ENCODE measurements at regions not wholly inside any gene's neighbourhood (a gene's known extent, or its start where the extent isn't known, plus 50 kb on each side); places are given as distances from the start of the nearest gene placed in this dataset.
A peak's percentile ranks its signal among the peaks of the same experiment; 100 is the strongest.
"Not testable (repeated sequence)": the region's sequence is repeated elsewhere in the genome, so short reads cannot be mapped to it uniquely, and the experiment has no call there.

DNA sequence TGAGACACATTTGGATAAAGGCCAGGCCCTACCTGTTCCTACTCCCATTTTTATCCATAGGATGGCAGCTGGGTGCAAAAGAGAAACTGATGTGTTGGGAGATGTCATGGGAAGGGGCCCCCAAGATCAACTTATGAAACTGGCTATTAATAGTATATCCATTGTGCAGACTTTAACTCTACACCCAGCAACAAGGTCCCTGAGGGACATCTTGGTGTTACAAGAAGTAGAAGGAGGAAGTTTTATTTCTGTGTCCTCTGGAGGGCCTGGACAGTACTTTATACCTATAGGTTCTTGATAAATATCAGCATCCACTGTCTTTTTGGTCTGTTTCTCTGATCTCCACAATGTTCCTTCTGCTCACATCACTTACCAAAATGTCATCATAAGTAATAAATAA is 84.6 kb downstream of the BTG1 start:
- no peak for DNase-seq (ENCODE audit: low read depth)

DNA sequence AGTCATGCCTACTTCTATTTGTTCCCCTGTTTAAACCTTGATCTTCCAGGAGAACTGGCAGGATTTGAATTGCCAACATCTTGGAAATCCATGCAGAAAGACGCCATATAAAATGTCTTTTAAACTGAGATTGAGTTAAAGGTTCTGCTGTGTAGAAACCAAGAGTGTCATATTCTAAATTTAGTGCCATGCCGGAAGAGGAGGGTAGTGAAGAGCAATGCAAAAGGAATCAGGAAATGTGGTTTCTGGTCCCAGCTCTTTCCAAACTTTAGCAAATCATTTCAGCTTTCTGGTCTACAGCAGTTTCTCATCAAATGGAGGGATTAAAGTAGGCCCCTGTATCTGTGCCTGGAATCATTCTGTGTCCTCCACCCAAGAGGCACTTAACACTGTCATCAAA is 85.7 kb downstream of the BTG1 start:
- no peak for DNase-seq (ENCODE audit: low read depth)

DNA sequence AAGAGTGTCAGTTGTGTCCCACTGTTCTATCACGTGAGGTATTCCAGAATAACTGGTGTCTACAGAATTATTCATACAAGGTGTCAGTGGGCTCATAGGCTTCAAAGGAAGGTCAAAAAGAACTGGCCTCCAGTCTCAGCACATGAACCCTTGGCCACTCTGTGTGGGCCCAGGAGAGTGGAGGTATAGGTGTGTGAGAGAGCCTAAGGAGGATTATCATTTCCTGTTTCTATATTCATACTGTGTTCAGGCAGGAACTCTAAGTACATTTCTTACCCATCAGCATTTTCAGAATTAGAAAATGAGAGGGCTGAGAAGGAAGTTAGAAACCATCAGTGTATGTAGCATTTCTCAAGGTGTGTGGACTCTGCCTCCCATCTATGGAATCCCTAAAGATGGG is 87.0 kb downstream of the BTG1 start:
- DNase-seq (ENCODE audit: low read depth) = no peak

DNA sequence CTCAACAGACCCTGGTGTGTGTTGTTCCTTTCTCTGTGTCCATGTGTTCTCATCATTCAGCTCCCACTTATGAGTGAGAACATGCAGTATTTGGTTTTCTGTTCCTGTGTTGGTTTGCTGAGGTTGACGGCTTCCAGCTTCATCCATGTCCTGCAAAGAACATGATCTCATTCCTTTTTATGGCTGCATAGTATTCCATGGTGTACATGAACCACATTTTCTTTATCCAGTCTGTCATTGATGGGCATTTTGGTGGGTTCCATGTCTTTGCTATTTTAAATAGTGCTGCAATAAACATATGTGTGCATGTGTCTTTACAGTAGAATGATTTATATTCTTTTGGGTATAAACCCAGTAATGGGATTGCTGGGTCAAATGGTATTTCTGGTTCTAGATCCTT is 88.9 kb downstream of the BTG1 start:
- not testable (repeated sequence) for DNase-seq (ENCODE audit: low read depth)

DNA sequence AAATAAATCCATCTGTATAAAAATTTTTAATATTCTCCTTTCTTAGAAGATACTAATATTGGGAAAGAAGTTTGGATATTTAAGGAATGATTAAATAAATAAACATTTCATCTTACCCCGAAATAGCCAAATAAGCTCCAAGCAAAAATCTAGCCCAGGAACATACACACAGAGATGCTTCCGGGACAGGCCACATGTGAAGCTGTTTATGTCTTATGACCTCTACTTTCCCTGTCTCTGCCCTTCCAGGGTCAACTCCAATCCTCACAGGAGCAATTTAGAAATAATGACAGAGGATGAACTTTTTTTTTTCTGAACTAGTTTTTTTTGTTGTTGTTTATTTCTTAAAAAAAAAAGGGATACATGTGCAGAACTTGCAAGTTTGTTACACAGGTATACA is 89.4 kb downstream of the BTG1 start:
- DNase-seq (ENCODE audit: low read depth) = no peak

DNA sequence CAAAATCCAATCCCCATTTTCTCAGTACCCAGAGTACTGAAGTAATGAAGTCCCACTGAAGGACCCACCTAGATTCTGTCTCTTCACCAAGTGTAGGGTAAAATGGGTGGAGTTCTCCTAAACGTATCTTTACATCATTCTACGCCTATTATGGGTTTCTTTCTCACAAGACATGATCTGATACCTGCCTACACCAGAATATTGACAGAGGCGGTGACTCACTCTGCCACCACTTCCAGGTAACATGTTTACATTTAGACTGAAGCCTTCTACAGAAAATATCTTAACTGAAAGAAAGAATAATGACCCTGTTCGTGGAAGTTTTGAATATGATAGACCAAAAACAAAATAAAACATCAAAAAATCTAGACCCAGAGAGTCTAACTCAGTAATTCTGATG is 89.8 kb downstream of the BTG1 start:
- DNase-seq (ENCODE audit: low read depth) = peak; percentile 20

DNA sequence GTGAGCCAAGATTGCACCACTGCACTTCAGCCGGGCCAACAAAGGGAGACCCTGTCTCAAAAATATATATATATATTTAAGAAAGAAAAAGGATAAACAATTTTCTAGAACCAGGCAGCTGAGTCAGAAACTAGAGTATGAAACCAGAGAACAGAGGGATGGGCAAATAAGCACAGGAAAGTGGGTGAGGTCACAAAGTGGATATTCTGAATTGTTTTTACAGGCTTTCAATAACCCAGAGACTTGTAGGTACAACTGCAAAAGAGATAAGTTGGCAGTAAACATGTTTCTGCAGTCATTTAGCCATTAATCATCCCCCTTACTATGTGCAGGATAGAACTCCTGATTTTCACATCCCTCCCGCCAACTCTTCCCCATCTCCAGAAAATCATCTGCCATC is 94.2 kb downstream of the BTG1 start:
- DNase-seq (ENCODE audit: low read depth) = no peak

DNA sequence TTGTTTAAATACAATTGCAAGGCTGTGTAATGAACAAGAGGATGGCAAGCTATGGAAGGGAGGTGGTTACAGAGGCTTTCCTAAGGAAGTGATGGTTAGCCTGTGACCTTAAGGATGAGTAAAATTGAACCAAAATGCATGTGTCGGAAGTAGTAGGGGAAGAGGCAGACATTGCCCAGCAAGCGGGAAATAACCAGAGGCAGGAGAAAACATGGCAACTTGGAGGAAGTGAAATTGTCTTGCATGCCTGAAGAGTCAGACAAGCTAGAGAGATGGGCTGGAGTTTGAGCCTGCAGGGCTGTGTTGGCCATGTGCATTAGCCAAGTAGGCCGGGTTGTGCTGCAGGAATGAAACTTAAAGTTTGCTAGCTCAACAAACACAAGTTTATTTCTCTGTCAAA is 96.2 kb downstream of the BTG1 start:
- DNase-seq (ENCODE audit: low read depth) = no peak

DNA sequence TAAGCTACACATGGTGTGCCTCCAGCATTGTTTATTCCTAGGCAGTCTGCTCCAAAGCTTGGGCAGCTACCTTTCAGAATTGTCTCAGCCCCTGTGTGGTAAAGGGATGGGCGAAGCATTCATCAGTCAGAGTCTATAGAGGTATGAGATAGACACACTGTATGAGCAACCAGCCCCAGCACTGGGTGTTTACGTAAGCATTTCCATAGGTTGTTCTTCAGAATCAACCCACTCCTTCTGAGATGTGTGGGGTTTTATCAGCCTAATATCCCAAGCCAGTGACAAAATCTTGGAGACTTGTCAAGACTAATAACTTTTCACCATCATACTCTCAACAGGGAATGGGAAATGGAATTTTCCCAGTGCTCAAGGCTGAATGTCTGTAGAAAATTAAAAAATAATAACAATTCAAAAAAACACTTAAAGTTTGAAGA is 98.2 kb downstream of the BTG1 start:
- no peak for DNase-seq (ENCODE audit: low read depth)

DNA sequence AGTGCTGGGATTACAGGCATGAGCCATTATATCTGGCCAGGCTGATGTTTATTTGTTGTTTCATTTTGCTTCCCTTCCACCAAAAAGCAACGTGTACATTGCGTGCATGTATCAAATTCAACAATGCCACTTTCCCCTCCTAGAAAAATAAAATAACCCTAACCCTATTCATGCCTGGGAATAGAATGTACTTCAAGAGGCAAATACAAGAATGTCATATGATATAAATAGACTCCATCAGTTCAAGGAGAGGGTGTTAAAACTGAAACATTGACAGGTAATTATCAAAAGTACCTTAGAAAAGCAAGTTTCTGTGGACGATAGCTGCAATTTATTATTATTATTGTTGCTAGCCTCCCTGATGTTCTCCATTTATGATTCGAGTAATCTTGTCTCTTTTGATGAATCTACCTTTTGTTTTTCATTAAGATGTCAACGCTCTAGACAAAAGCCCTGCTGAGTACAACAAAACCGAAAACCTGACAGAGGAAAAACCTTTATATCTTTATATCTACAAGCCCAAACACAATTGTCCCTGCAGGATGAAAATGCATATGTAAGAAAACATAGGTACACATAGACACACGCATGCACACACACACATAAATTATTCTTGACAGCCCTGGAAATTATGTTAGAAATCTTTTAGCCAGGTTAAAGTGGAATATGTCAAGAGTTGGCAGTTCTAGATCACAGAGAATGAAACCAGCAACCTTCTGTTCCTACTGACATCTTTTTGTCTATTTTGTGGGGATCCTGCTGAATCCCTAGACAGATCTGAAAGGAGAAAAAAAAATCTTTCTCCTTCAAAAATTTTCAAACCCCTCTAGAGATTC is 98.9 kb downstream of the BTG1 start:
- no peak for DNase-seq (ENCODE audit: low read depth)

DNA sequence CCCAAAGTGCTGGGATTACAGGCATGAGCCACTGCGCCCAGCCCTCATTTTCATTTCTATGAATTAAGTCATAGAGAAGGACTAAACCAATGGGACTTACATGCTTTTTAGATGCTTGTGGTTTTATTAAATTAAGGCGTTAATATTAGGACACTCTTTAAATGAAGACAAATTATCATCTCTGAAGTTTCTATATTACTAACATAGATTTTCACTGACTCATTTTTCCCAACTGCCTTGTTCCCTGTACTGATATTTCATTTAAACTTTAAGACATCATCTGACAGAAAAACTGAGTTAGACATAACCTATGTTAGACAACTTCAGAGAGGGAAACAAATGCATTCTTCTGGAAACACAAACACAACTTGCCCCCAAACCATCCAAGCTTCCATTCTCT is 99.8 kb downstream of the BTG1 start:
- DNase-seq (ENCODE audit: low read depth) = no peak

DNA sequence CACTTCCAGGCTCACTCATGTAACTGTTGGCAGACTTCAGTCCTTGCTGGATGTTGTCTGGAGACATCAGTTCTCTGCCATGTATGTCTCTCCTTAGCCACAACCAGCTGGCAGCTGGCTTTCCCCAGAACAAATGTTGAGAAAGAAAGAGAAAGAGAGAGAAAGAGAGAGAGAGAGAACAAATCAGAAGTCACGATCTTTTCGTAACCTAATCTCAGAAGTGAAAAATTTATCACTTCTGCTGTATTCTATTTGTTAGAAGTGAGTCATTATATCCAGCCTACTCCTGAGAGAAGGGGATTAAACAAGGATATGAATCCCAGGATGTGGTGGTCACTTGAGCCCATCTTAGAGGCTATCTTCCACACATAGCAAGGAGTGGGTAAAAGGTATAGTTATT is 101.2 kb downstream of the BTG1 start:
- DNase-seq (ENCODE audit: low read depth) = no peak

DNA sequence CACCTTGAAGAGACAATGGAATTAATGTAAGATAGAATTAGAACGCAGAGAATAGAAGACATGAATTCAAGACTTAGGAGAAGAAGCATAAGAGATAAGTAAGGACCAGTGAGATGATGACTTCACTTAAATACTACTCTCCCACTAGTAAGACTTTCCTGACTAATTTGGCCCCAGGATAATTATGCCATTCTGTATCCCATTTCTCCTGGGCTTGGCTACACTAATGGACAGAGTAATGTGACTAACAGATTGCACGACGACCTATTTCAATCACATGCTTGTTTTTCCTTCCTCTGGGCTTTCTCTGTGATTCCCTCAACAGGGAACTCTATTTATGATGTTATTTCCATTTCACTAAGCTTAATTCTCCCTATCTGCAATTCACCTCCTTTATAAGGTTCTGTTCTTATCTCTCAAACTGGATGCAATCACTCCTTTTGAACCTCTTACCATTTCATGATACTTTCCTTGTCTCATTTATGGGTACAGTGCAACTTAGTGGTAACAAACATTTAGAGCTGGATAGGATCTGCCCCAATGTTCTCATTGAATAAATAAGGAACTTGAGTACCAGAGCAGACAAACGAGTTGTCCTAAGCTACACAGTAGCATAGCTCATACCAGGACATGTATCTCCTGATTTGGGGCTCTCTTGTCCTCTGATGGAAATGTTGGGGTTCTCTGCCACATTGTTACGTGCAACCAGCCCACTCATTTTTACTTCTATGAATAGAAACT is 102.7 kb downstream of the BTG1 start:
- no peak for DNase-seq (ENCODE audit: low read depth)

DNA sequence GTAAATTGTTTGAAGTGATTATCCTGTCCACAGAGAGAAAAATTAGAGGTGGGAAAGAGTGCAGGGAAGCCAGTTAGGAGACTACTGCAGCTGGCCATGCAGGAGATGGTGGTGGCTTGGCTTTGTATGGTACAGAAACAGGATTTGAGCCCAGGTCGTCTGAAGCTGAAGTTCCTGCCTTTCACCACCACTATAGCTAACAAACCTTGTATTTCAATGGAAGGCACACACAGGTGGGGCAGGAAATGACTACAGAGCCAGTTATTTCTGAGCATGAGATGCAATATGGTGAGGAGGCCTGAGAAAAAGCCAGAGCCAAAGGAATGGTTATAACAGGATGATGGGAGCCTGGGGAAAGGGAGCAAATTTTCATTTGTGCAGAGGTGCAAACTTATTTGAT is 103.9 kb downstream of the BTG1 start:
- DNase-seq (ENCODE audit: low read depth) = no peak

DNA sequence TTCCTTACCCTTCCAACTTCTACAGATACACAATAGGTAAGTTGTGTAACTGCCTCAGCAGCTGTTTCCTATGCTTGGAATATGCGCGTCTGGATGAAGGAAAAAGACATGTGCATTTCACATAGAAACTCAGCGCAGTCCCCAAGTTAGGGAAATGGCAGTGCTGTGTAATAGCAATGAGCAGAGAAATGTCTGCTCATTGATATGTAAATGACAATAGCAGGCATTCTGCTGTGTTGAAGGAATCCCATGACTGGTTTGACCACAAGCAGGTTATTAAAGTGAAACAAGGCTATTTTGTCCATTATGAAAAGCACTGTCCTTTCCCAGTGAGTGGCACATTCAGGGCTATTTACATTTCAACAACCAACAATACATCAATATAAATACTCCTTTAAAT is 106.6 kb downstream of the BTG1 start:
- no peak for DNase-seq (ENCODE audit: low read depth)

DNA sequence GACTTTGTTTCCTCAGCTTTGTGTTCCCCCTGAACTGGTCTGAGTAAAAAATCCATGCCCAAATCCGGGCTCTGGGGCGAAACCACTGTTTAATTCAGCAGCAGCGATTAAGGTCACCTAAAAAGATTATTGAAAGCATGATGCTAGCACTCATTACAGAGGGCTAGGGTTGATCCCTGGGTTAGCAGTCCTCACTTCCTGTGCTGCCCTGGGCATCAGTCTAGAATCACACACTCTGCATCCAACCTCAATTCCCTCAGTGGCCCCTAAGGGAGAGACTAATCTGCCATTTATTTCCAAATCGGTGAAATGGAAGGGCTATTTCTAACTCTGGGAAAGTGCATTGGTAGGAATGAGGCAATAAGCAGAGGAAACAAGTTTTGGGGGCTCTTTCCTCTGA is 107.2 kb downstream of the BTG1 start:
- no peak for DNase-seq (ENCODE audit: low read depth)

DNA sequence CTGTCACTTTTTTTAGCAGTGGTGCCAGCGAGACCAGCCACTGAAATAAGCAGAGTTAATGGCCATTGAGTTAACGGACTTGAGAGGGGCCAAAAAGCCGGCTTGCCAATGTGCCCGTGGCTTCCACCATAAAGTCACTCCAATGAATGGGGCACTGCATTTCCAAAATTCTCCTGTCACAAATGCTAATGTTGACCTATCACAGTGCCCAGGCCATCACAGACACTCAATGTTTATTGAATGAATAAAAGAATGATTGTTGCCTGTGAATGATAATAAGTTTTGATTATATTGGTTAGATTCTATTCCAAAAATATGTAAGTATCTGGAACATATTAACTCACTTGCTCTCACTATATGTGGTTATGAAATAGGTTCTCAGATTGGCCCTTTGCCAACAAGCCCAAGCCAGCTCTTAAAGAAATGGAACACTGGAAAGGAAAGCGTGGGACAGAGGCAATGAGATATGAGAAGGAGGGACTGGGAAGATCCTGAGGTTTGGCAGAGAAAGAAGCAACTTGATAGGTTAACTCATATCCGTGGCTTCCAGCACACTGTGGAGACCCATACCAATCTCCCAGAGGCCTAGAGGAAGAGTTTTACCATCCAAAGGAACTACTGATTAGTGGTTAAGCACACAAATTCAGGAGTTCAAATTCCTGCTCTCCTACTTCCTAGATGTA is 108.7 kb downstream of the BTG1 start:
- no peak for DNase-seq (ENCODE audit: low read depth)

DNA sequence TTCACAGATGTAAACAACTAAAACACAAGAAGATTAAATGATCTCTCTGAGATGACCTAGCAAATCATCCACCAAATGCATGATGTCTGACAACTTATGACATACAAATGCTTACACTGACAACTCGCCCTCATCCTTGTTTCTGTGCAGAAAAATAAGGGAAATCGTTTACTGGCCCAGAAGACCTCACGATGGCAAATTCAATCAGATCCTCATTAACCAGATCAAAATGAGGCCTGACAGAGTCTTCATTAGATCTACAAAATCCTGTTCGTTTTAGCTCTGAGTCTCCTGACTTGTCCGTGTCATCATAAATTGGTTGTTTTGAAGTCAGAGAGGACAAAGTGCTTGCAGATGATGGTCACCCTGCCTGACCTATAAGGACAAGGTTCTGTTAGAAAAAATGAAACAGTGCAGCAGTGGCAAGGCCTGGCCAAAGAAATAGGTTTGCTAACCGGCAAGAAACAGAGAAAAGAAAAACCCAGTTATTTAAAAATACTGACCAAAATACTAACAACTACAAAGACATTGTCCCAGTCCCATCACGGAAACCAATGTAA is 109.5 kb downstream of the BTG1 start:
- no peak for DNase-seq (ENCODE audit: low read depth)

DNA sequence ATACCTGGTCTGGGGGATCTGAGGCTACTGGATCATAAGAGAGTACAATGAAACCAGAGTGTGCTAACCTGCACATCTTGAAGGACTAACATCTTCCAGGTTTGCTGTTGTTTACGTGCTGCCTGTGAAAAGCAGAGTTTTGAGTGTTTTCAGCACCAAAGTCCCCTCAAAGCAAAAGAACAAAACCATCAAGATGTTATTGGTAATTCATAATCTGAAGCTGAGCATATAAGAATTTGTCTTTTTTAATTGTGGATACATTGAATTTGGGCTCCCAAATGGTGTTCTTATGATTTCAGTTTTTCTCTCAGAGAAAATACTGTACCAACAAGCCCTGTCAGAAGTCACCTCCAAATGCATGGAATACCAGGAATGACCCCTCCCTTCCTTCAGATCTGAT is 110.2 kb downstream of the BTG1 start:
- no peak for DNase-seq (ENCODE audit: low read depth)

DNA sequence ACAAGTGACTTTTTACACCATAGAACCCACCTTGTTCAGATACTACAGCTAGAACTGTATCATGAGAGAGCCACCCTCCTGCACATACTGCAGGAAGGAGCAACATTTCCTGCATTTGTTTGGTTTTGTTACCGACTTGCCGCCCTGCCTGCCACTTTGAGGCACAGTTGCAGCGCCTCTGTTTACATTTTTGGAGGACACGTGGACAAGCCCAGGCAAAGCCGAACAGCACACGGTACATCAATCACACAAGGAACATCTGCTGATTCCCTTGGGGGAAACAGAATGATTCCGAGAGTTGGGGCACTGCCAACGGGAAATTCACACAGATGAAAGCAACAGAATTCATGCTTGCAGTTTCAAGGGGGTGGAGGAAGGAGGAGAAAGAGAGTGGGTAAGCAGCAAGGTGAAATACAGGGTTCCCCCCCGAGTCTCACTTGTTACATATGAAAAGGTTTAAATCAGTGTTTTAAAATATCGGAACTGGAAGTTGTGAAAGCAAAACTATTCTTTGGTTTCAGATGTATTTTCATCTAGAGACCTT is 110.7 kb downstream of the BTG1 start:
- DNase-seq (ENCODE audit: low read depth) = peak; percentile 31

DNA sequence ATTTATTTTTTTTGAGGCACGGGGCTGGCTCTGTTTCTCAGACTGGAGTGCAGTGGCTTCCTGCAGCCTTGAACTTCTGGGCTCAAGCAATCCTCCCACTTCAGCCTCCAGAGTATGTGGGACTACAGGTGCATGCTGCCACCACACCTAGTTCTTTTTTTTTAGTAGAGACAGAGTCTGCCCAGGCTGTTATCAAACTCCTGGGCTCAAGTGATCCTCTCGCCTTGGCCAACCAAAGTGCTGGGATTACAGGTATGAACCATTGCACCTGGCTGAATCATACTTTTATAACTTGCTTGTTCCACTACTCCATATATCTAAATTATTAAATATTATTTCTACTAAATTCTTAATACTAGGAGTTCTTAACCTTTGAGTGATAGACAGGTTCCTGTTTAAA is 111.6 kb downstream of the BTG1 start:
- DNase-seq (ENCODE audit: low read depth) = no peak

DNA sequence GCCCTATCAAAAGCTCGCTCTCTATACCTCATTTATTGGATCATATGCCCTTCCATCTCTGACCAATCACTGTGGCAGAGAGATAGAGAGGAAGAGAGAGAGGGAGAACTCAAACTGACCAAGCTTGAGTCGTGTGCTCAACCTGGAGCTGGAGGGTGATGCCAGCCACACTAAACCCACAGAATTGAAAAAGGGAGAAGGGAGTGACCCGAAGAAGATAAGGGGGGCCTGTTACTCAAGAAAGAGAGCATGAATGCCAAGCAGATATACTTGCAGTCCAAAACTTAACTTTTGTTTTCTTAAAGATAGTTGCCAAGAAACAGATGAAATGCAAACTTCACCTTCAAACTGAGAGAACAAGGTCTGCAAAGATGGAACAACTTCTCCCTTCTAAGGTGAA is 112.7 kb downstream of the BTG1 start:
- DNase-seq (ENCODE audit: low read depth) = no peak

DNA sequence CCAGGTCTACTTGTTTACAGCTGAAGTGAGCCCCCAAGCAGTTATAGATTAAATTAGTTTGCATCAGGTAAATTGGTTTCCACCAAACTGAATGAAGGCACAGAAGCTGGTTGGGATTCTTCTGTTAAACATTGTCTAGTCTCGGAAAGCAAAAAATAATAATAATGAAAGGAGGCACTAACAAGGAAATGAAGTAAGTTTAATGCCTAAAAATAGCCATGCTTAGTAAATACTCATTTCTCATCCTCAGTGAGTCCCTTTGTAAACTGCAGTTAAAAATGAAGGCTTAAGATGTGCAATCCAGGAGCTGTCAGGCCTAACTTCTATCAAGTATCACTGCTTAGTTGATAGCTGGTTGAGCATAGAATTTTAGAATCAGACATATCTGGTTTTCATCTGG is 113.5 kb downstream of the BTG1 start:
- no peak for DNase-seq (ENCODE audit: low read depth)
